Lower lobe of right lung (tissue), 2 donors: ENCODE measurements at regions not wholly inside any gene's neighbourhood (a gene's known extent, or its start where the extent isn't known, plus 50 kb on each side); places are given as distances from the start of the nearest gene placed in this dataset.
"Not testable (repeated sequence)": the region's sequence is repeated elsewhere in the genome, so short reads cannot be mapped to it uniquely, and the experiment has no call there.

Experiments used
- ATAC-seq, 2 donors: fragments of 200-7000 bp; cut with Tn5 transposase; one replicate each; pipeline ENCODE4 v1.9.1; 2020 to 2022; ENCODE audit warnings: mild to moderate bottlenecking in 2 of 2, moderate library complexity in 2 of 2
- DNase-seq: peaks from one replicate; pipeline ENCODE4 v3.0.0-alpha.2; 2020
- H3K27ac ChIP-seq: fragments of 200-600 bp; one replicate; pipeline ENCODE4 v1.8.0; 2022
- H3K27me3 ChIP-seq: fragments of 200-600 bp; one replicate; pipeline ENCODE4 v1.8.0; 2022; ENCODE audit warnings: low read depth
- H3K36me3 ChIP-seq: fragments of 200-600 bp; one replicate; pipeline ENCODE4 v1.8.0; 2022; ENCODE audit warnings: mild to moderate bottlenecking
- H3K4me1 ChIP-seq: fragments of 200-600 bp; one replicate; pipeline ENCODE4 v1.8.0; 2022
- H3K4me3 ChIP-seq: fragments of 200-600 bp; one replicate; pipeline ENCODE4 v1.8.0; 2022; ENCODE audit warnings: mild to moderate bottlenecking
- H3K9me3 ChIP-seq: fragments of 200-600 bp; one replicate; pipeline ENCODE4 v1.8.0; 2022
- intact Hi-C: fragments of 100-400 bp; cut with DNase I; formaldehyde crosslinking; loops from one replicate; pipeline ENCODE4 v1.11.0; 2022
- donor health status: DM: no; HTN: yes; CAD: no; lungs with severe emphysema.

- H3K4me3 ChIP-seq, H3K36me3 ChIP-seq, H3K4me1 ChIP-seq, H3K27ac ChIP-seq, DNase-seq, intact Hi-C loops, H3K27me3 ChIP-seq, H3K9me3 ChIP-seq, ATAC-seq: not testable (repeated sequence)
Measured at GRCh38 chr9:38904719-38905118, 184.8 kb upstream of the FAM240B start.

GRCh38 chr9:38901534-38902177, 181.7 kb upstream of the FAM240B start:
- intact Hi-C loops, H3K9me3 ChIP-seq, ATAC-seq, H3K27ac ChIP-seq, H3K27me3 ChIP-seq, H3K4me3 ChIP-seq, DNase-seq, H3K4me1 ChIP-seq, H3K36me3 ChIP-seq: not testable (repeated sequence)

- H3K4me3 ChIP-seq, H3K4me1 ChIP-seq, H3K27me3 ChIP-seq, DNase-seq, H3K36me3 ChIP-seq, H3K9me3 ChIP-seq, H3K27ac ChIP-seq, ATAC-seq, intact Hi-C loops: not testable (repeated sequence)
Measured at GRCh38 chr9:38896404-38896803, 176.5 kb upstream of the FAM240B start.

GRCh38 chr9:38895227-38895626, 175.3 kb upstream of the FAM240B start:
- not testable (repeated sequence) for ATAC-seq

GRCh38 chr9:38892539-38893232, 172.8 kb upstream of the FAM240B start:
- H3K4me3 ChIP-seq, intact Hi-C loops, H3K4me1 ChIP-seq, DNase-seq, H3K9me3 ChIP-seq, H3K27ac ChIP-seq, ATAC-seq, H3K27me3 ChIP-seq, H3K36me3 ChIP-seq: not testable (repeated sequence)

More at GRCh38 chr9:38895227-38895626, 175.3 kb upstream of the FAM240B start:
- H3K27me3 ChIP-seq, intact Hi-C loops, H3K27ac ChIP-seq, H3K36me3 ChIP-seq, H3K4me1 ChIP-seq, H3K9me3 ChIP-seq, H3K4me3 ChIP-seq, DNase-seq: not testable (repeated sequence)

- H3K9me3 ChIP-seq, DNase-seq, H3K4me1 ChIP-seq, ATAC-seq, H3K4me3 ChIP-seq, H3K27ac ChIP-seq, intact Hi-C loops, H3K36me3 ChIP-seq, H3K27me3 ChIP-seq: not testable (repeated sequence)
Measured at GRCh38 chr9:38886076-38886475, 166.1 kb upstream of the FAM240B start.

GRCh38 chr9:38875616-38876015, 155.7 kb upstream of the FAM240B start:
- H3K36me3 ChIP-seq, H3K4me3 ChIP-seq, H3K4me1 ChIP-seq, H3K27me3 ChIP-seq, ATAC-seq, intact Hi-C loops, DNase-seq, H3K9me3 ChIP-seq, H3K27ac ChIP-seq: not testable (repeated sequence)

- H3K27ac ChIP-seq, H3K27me3 ChIP-seq, H3K4me1 ChIP-seq, H3K4me3 ChIP-seq, H3K36me3 ChIP-seq, ATAC-seq, DNase-seq, H3K9me3 ChIP-seq, intact Hi-C loops: not testable (repeated sequence)
Measured at GRCh38 chr9:38871282-38871940, 151.5 kb upstream of the FAM240B start.

- H3K9me3 ChIP-seq, intact Hi-C loops, H3K4me3 ChIP-seq, H3K27ac ChIP-seq, H3K4me1 ChIP-seq, H3K27me3 ChIP-seq, ATAC-seq, DNase-seq, H3K36me3 ChIP-seq: not testable (repeated sequence)
Measured at GRCh38 chr9:38859827-38860226, 139.9 kb upstream of the FAM240B start.

GRCh38 chr9:38848966-38849365, 129.0 kb upstream of the FAM240B start:
- H3K27ac ChIP-seq, ATAC-seq, H3K9me3 ChIP-seq, H3K36me3 ChIP-seq, intact Hi-C loops, H3K27me3 ChIP-seq, DNase-seq, H3K4me3 ChIP-seq, H3K4me1 ChIP-seq: not testable (repeated sequence)

- H3K4me1 ChIP-seq, DNase-seq, H3K27ac ChIP-seq, H3K4me3 ChIP-seq, H3K36me3 ChIP-seq, H3K9me3 ChIP-seq, ATAC-seq, intact Hi-C loops, H3K27me3 ChIP-seq: not testable (repeated sequence)
Measured at GRCh38 chr9:38840213-38840612, 120.3 kb upstream of the FAM240B start.

GRCh38 chr9:38833706-38834105, 113.8 kb upstream of the FAM240B start:
- DNase-seq, ATAC-seq, H3K4me3 ChIP-seq, intact Hi-C loops, H3K4me1 ChIP-seq, H3K36me3 ChIP-seq, H3K27me3 ChIP-seq, H3K9me3 ChIP-seq, H3K27ac ChIP-seq: not testable (repeated sequence)

- ATAC-seq, intact Hi-C loops, H3K4me3 ChIP-seq, H3K9me3 ChIP-seq, H3K4me1 ChIP-seq, DNase-seq, H3K27ac ChIP-seq, H3K36me3 ChIP-seq, H3K27me3 ChIP-seq: not testable (repeated sequence)
Measured at GRCh38 chr9:38813855-38814254, 93.9 kb upstream of the FAM240B start.
